OCI-LY7 (cell line): ENCODE measurements at regions not wholly inside any gene's neighbourhood (a gene's known extent, or its start where the extent isn't known, plus 50 kb on each side); places are given as distances from the start of the nearest gene placed in this dataset.

Experiments
- EZH2phosphoT487 ChIP-seq: fragments of 200-600 bp; sonication (generic); IDR thresholded peaks from 2 replicates; pipeline ENCODE4 v1.6.1; 2018; ENCODE audit warnings: low read depth, borderline replicate concordance, mild to moderate bottlenecking, mixed run types, antibody characterized with exemption, low read length, moderate library complexity, mixed read lengths
- TF ChIP-seq, protein P1 (sequence below): fragments of 200-600 bp; sonication (generic); conservative IDR thresholded peaks from 2 replicates; pipeline ENCODE4 v1.5.1; 2014; ENCODE audit warnings: mild to moderate bottlenecking, antibody characterized with exemption, low read length, moderate library complexity, mixed read lengths

- TF ChIP-seq, protein P1, sequence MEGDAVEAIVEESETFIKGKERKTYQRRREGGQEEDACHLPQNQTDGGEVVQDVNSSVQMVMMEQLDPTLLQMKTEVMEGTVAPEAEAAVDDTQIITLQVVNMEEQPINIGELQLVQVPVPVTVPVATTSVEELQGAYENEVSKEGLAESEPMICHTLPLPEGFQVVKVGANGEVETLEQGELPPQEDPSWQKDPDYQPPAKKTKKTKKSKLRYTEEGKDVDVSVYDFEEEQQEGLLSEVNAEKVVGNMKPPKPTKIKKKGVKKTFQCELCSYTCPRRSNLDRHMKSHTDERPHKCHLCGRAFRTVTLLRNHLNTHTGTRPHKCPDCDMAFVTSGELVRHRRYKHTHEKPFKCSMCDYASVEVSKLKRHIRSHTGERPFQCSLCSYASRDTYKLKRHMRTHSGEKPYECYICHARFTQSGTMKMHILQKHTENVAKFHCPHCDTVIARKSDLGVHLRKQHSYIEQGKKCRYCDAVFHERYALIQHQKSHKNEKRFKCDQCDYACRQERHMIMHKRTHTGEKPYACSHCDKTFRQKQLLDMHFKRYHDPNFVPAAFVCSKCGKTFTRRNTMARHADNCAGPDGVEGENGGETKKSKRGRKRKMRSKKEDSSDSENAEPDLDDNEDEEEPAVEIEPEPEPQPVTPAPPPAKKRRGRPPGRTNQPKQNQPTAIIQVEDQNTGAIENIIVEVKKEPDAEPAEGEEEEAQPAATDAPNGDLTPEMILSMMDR, result no peak
- no peak for TF ChIP-seq EZH2phosphoT487
Measured at GRCh38 chr16:72434159-72434558, 262.2 kb upstream of the PMFBP1 start.
